Fibroblast of mammary gland (primary cell): ENCODE measurements at regions not wholly inside any gene's neighbourhood (a gene's known extent, or its start where the extent isn't known, plus 50 kb on each side); places are given as distances from the start of the nearest gene placed in this dataset.

ENCODE experiments used
- DNase-seq: peaks from one replicate; pipeline ENCODE4 v3.0.0-alpha.2; 2010; ENCODE audit warnings: low read depth
- H3K4me3 ChIP-seq: 2 replicates; pipeline ENCODE4 v1.5.1; 2011; ENCODE audit warnings: low read depth, mild to moderate bottlenecking, low read length, moderate library complexity; ENCODE audit not compliant: control insufficient read depth
- TF ChIP-seq, protein P1 (sequence below): conservative IDR thresholded peaks from 2 replicates; pipeline ENCODE4 v1.5.1; 2011; ENCODE audit warnings: low read depth, low read length, inconsistent platforms; ENCODE audit not compliant: control insufficient read depth, insufficient read depth

DNA sequence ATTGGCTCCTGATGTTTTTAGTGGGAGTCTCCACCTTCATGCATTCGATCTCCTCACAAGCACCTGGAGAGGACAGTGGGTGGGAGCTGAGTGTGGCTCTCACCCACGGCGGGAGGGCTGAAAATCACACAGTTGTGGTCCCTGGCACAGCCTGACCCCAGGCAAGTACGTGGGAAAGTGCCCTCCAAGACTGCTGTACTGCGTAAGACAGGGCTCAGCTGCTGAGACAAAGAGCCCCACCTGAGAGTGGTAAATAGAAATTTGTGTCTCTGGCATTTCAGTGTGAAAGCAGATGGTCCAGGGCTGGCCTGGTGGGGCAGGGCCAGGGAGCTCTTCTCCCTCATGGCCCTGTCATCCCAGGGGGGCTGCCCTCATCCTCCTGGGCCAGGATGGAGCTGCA lies 77.4 kb upstream of the IQSEC1 start:
- TF ChIP-seq, protein P1, sequence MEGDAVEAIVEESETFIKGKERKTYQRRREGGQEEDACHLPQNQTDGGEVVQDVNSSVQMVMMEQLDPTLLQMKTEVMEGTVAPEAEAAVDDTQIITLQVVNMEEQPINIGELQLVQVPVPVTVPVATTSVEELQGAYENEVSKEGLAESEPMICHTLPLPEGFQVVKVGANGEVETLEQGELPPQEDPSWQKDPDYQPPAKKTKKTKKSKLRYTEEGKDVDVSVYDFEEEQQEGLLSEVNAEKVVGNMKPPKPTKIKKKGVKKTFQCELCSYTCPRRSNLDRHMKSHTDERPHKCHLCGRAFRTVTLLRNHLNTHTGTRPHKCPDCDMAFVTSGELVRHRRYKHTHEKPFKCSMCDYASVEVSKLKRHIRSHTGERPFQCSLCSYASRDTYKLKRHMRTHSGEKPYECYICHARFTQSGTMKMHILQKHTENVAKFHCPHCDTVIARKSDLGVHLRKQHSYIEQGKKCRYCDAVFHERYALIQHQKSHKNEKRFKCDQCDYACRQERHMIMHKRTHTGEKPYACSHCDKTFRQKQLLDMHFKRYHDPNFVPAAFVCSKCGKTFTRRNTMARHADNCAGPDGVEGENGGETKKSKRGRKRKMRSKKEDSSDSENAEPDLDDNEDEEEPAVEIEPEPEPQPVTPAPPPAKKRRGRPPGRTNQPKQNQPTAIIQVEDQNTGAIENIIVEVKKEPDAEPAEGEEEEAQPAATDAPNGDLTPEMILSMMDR, result no peak
- no peak overlapping the region for H3K4me3 ChIP-seq
- DNase-seq, result no peak

DNA sequence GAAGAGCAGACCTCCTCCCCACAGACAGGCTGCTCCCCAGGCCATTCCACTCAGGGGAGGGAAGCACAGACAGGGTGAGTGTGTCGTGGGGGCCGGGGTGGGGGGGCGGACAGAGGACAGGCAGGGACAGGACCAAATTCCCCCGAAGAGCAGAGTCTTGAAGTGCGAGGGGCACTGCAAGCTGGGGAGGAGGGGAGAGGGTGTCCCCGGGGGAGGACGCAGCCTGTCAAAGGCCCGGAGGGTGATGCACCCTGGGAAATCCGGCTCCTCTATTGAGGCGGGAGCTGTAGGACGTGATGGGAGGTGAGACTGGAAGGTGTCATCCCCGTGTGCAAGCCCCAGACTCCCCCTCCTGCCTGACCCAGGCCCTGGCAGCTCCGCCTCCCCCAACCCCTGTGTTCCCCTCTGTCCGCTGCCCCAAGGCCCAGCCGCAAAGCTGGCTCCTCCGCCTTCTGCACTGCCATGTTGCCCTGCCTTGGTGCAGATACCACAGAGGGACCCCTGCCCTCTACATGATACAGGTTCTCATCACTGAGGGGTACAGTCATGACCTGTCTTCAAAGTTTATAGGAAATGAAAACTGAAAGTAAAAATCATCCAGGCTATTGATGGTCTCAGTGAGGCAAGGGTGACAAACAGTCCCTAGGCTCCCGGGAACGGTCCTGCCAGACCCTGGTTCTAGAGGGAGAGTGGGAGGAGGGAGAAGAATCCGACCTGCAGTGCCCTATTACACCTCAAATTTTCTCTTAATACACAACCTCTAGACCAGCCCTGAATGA lies 76.3 kb upstream of the IQSEC1 start:
- DNase-seq, result no peak
- TF ChIP-seq, protein P1, result no peak
- H3K4me3 ChIP-seq, result no peak overlapping the region

DNA sequence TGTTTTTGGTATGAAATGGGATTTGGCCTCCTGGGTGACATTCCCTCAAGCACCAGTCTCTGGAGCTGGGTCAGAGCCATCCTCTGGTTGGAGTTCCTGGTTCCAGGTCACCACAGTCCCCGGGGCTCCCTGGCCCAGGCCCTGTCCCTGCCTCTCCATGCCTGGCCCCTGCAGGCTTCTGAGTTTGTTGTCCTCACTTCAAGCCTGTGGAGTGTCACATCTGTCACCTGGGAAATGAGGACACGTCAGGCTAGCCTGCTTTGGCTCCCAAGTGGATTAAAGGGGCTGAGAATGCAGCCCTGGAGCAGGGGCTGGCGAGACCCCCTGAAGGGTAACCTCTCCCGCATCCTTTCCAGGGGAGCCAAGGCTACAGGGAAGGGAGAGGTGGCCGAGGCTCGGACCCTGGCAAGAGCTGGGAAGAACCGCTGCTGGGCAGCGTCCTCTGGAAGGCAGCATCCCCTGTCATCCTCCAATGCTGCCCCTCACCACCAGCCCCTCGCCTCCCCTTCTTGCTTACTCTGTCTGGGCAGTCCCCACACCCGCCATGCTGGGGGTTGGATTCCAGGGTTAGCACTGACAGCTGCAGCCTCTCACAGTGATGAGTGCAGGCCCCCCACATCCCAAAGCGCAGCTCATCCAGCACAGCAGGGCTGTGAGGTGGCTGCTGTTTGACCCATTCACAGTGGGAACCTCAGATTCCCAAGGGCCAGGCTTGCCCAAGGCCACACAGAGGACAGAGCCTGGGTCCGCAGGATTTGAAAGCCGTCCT lies 75.5 kb upstream of the IQSEC1 start:
- TF ChIP-seq, protein P1, result no peak
- no peak overlapping the region for H3K4me3 ChIP-seq
- DNase-seq, result no peak

DNA sequence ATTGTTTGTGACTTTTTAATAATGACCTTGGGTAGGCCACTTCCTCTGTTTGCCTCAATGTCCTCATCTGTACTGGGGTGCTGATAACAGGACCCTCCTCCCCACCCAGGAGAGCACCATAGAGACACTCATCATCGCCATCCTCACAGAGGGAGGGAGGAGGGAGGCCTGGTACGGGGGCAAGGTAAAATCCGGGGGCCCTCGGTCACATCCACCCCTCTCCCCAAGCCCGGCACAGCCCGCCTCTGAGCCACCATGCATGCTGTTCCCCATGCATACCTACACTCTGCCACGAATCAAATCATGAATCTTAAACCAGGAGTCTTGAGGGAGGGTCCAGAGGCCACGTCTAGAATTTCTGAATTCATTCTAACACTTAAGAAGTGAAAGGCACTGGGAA lies 74.9 kb upstream of the IQSEC1 start:
- DNase-seq, result no peak
- H3K4me3 ChIP-seq, result no peak overlapping the region
- TF ChIP-seq, protein P1, result no peak

DNA sequence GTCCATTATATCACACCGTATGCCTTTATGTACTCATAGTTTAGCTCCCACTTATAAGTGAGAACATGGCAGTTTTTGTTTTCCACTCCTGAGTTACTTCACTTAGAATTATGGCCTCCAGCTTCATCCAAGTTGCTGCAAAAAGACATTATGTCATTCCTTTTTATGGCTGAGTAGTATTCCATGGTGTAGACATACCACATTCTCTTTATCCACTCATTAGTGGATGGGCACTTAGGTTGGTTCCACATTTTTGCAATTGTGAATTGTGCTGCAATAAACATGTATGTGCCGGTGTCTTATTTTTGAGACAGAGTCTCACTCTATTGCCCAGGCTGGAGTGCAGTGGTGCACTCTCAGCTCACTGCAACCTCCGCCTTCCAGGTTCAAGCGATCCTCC lies 74.1 kb upstream of the IQSEC1 start:
- no peak for DNase-seq
- TF ChIP-seq, protein P1, result no peak
- H3K4me3 ChIP-seq, result no peak overlapping the region

DNA sequence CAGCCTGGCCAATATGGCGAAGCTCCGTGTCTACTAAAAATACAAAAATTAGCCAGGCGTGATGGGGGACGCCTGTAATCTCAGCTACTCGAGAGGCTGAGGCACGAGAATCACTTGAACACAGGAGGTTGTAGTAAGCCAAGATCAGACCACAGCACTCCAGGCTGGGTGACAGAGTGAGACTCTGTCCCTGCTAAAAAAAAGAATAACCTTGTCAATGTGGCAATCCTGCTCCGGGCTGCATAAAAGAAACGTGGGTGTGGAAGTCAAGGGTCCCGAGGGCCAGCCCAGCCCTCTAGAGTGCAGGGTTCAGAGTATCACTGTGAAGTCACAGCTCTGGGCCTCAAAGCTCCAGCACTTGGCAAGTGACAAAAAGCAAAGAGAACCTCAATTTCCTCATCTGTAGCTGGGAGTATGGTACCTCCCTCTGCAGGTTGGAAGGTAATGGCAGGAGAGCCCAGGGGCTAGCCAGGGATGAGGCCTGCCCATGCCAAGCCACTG lies 73.5 kb upstream of the IQSEC1 start:
- TF ChIP-seq, protein P1, result no peak
- H3K4me3 ChIP-seq, result no peak overlapping the region
- no peak for DNase-seq
